GM18870 (cell line): ENCODE measurements at regions not wholly inside any gene's neighbourhood (a gene's known extent, or its start where the extent isn't known, plus 50 kb on each side); places are given as distances from the start of the nearest gene placed in this dataset.
"Not testable (repeated sequence)": the region's sequence is repeated elsewhere in the genome, so short reads cannot be mapped to it uniquely, and the experiment has no call there.

Experiments
- ATAC-seq: cut with Tn5 transposase; IDR thresholded peaks from one replicate; pipeline ENCODE4 v1.9.1; 2021; ENCODE audit warnings: moderate library complexity; ENCODE audit not compliant: unreplicated experiment

GRCh38 chr21:28324690-28325089 is 668.0 kb downstream of the LTN1 start:
- ATAC-seq, result no peak

DNA sequence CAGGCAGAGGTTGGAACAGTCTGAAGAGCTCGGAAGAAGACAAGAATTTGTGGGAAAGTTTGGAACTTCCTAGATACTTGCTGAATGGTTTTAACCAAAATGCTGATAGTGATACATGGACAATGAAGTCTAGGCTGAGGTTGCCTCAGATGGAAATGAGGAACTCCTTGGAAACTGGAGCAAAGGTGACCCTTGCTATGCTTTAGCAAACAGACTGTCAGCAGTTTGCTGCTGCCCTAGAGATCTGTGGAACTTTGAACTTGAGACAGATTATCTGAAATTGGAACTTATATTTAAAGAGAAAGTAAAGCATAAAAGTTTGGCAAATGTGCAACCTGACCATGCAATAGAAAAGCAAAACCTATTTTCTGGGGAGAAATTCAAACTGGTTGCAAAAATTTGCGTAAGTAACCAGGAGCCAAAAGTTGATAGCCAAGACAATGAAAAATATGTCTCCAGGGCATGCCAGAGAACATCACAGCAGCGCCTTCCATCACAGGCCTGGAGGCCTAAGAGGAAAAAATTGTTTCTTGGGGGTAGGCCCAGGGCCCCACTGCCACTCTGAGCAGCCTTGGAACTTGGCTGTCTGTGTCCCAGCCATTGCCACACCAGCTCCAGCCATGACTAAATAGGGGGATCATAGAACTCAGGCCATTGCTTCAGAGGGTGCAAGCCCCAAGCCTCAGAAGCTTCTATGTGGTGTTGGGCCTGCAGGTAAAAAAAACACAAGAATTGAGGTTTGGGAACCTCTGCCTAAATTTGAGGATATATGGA is 675.3 kb downstream of the LTN1 start:
- no peak for ATAC-seq

- no peak for ATAC-seq
Measured at GRCh38 chr21:28311411-28312190, 681.1 kb downstream of the LTN1 start.

GRCh38 chr21:28310711-28311110 is 682.0 kb downstream of the LTN1 start:
- ATAC-seq, result no peak

DNA sequence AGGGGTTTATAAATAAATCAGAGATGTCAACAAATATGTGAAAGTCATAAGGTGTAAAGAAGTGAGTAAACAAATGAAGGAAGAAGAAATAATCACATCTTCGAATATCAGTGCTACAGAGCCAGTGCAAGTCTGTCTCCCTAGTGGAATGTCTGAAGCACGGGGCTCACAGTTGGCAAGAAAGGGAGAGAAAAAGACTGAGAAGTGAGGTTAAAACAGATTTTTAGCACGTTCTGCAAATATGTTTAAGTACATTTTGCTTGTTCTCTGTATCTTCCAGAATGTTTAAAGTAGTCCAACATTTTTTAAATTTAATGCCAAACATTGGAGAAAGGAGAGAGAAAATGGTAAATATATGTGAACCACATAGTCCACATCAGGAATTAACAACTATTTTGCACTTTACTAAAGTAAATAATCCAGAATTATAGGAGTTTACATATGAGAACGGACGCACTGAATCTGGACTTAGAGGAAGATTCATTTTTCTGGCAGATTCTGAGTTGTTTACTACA is 682.4 kb downstream of the LTN1 start:
- ATAC-seq, result no peak

DNA sequence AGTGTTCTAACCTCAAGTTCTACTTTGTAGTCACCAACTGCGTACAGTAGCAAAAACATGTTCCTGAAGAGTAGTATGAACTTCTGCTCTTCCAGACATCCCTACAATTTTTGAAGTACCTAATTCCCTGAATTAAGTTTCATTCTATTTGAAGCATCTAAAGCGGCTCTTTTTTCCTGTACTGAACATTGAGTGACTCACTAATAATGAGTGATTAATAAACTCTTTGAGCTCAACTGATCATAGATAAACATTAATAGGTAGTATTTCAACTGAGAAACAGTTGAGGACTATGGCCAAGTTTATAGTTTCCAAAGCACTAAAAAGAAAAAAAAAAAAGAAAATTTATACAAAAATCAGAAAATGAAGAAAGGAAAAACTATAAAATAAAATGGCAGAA is 683.1 kb downstream of the LTN1 start:
- ATAC-seq, result no peak

- no peak for ATAC-seq
Measured at GRCh38 chr21:28308516-28308915, 684.2 kb downstream of the LTN1 start.

GRCh38 chr21:28299946-28300345 is 692.7 kb downstream of the LTN1 start:
- ATAC-seq, result no peak

GRCh38 chr21:28298251-28298672 is 694.4 kb downstream of the LTN1 start:
- ATAC-seq, result no peak

DNA sequence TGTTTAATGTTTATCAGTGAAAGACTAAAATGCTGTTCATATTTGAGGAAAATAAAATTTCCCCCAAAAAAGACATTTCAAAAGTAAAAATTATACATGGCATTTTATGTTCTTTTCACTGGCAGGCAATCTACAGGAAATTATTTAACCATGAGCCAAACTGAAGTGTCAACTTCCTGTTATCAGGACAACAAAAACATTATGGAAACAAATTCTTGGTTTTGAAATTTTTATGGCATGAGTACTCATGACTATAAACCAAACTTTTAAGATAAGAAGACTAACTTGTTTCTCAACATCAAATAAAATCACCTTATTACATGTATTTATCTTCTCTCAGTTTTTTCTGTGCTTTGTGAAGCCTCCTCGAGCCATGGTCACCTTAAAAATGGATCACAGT is 698.6 kb downstream of the LTN1 start:
- ATAC-seq, result no peak

DNA sequence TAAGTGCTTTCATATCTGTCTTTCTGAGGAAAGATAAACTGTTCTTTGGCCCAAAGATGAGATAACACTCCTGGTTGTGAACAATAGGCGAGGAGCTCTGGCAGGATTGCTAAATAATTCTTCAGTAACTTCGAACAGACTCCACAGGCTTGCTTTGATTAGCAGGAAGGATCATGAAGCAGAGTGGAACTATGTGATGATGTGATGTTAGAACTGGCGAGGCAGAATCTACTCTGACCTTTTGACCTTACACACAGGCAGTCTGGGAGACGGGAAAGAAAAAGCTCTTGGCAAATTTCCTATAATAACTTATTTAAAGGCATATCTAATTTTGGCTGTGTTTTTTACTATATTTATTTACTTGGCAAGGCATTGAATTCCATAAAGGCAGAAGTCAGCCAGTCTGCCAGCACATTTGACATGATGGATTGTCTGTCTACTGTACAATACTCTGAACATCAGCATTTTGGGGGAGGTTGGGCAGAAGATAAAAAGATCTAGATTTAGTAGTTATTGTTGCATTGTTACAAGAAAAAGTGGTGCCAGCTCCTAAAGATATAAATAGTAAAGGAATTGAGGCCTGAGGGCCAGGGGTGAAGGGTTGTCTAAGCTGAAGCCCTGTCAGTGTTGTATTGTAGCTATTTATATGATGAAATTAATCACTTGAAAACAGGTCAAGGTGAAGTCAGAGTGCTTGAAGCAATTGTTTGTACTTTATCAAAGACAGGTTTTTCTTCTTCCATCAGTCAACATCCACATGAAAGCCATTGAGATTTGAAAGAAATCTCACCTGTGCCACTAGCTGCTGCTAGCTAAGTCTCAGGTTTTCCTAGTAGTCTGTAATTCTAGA is 708.8 kb downstream of the LTN1 start:
- ATAC-seq, result no peak

- no peak for ATAC-seq
Measured at GRCh38 chr21:28282833-28283232, 709.8 kb downstream of the LTN1 start.

DNA sequence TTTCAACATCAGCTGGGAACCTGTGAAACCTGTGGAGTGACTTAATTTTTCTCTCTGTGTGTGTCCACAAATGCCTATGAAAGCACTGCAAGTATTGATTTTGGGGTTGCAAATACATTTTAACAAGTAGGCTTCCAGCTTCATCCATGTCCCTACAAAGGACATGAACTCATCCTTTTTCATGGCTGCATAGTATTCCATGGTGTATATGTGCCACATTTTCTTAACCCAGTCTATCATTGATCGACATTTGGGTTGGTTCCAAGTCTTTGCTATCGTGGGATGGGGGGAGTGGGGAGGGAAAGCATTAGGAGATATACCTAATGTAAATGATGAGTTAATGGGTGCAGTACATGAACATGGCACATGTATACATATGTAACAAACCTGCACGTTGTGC is 711.3 kb downstream of the LTN1 start:
- not testable (repeated sequence) for ATAC-seq

DNA sequence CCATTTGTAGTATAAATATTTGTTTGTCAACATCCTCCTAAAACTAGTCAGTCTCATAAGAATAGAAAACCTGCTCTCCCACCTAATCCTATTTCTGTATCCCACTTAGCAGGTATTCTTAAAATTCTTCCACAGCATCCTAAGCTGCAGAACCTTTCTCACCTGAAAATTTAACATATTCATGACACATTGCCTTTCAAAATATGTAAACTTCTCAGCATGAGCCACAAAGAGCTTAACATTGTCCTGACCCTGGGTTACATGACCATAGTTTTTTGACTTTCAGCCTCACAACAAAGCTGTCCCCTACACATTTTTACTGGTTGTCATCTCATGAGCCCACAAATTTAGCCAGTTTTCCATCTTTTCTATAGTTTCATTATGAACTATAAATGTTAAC is 712.1 kb downstream of the LTN1 start:
- ATAC-seq, result no peak

- no peak for ATAC-seq
Measured at GRCh38 chr21:28277324-28277723, 715.4 kb downstream of the LTN1 start.

- no peak for ATAC-seq
Measured at GRCh38 chr21:28272272-28272992, 720.2 kb downstream of the LTN1 start.

- no peak for ATAC-seq
Measured at GRCh38 chr21:28269173-28269572, 723.5 kb downstream of the LTN1 start.

DNA sequence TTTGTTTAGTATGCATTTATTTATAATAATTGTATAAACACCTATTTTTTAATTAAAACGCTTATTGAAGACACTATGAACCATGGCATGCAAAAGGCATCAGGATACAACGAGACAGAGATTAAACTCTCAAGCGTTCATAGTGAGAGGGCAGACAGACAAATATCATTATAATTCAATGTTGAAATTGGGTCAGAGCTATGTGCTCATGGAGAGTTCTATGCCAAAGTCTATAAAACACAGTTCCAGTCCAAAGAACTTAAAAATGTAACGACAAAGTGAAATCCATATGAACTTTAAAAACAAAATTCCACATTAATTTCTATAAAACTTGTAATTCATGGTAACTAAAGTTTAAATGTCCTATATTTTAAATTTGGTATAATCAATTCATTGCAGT is 724.0 kb downstream of the LTN1 start:
- ATAC-seq, result no peak

DNA sequence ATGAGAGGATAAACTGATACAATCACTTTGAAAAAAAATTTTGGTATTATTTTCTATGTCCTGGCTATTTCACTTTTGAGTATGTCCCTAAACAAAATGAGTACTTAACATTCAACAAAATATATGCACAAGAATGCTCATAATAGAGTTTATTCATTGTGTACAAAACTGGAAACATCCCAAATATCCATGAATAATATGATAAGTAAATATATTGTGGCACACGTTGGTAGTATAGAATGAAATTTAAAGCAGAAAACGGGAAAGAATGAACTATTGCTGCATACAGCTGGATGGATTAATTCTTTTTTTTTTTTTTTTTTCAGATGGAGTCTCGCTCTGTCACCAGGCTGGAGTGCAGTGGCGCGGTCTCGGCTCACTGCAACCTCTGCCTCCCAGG is 725.2 kb downstream of the LTN1 start:
- no peak for ATAC-seq

DNA sequence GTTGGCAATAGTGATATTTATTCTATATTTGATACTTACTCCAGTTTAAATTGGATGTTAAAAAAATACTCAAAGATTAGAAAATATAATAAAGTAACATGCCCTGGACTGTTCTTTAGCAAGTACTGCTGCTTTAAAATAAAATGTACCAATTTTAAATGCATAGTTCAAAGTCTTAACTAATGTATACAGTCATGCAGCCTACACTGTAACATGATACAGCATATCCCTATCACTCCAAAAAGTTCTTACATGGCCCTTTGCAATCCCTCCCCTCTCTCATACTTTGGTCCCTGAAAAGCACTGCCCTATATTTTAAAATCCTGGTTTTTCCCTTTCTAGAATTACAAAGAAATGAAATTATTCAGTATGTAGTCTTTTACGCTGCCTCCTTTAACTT is 726.6 kb downstream of the LTN1 start:
- no peak for ATAC-seq

DNA sequence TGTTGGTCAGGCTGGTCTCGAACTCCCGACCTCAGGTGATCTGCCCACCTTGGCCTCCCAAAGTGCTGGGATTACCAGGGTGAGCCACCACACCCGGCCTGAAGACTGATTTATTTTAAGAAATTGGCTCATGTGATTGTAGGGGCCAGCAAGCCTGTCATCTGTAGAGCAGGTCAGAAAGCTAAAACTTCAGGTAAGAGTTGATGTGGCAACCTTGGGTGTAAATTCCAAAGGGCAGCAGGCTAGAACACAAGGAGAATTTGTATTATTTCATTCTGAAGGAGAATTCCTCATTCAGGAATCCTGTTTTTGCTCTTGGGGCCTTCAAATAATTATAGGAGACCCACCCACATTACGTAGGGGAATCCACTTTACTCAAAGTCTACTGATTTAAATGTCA is 728.7 kb downstream of the LTN1 start:
- no peak for ATAC-seq
